ENCODE measurements at regions not wholly inside any gene's neighbourhood (a gene's known extent, or its start where the extent isn't known, plus 50 kb on each side); places are given as distances from the start of the nearest gene placed in this dataset.

GRCh38 chr17:56737421-56738161, 96.1 kb downstream of the C17orf67 start:
- peak; percentile 68 for DNase-seq (ENCODE audit: low read depth)

GRCh38 chr17:56739376-56739775, 94.3 kb downstream of the C17orf67 start:
- DNase-seq (ENCODE audit: low read depth) = peak; percentile 20

GRCh38 chr17:56739776-56740175, 93.9 kb downstream of the C17orf67 start:
- no peak for DNase-seq (ENCODE audit: low read depth)

- DNase-seq (ENCODE audit: low read depth) = no peak
These were observed 93.2 kb downstream of the C17orf67 start for GRCh38 chr17:56740481-56740880.

Data from ELR (cell line).